ENCODE measurements at regions not wholly inside any gene's neighbourhood (a gene's known extent, or its start where the extent isn't known, plus 50 kb on each side); places are given as distances from the start of the nearest gene placed in this dataset.

GRCh38 chr6:166760288-166760687 lies 133.2 kb upstream of the RPS6KA2 start:
- Histone ChIP-seq H3K79me1 (ENCODE audit: insufficient read depth, low read depth, low read length, poor library complexity, severe bottlenecking) (no peaks in the 10 kb centered on the region), H2BK12ac (ENCODE audit: insufficient read length, low read depth, low read length) (no peak overlapping the region), H2BK5ac (ENCODE audit: insufficient read length, low read length) (no peak overlapping the region), H3K23ac (ENCODE audit: insufficient read length, low read depth, low read length) (no peak overlapping the region), H2AFZ (ENCODE audit: low read length) (no peak overlapping the region), H3K4ac (ENCODE audit: low read depth, low read length) (no peak overlapping the region), H3K9me3 (ENCODE audit: control insufficient read depth, low read depth, low read length) (no peaks in the 10 kb centered on the region), H3K14ac (ENCODE audit: insufficient read depth, low read length) (no peak overlapping the region), H2AK5ac (ENCODE audit: insufficient read length, low read length) (no peak overlapping the region), H3T11ph (ENCODE audit: low read length) (no peak overlapping the region), H2BK15ac (ENCODE audit: low read depth, low read length) (no peak overlapping the region), H3K56ac (ENCODE audit: insufficient read length, low read depth, low read length) (no peak overlapping the region), H3K4me1 (ENCODE audit: insufficient read depth, low read length) (no peaks in the 10 kb centered on the region), H4K20me1 (ENCODE audit: control insufficient read depth, insufficient read depth, insufficient read length) (no peaks in the 10 kb centered on the region), H3K27ac (ENCODE audit: insufficient read length, low read depth, low read length) (no peak overlapping the region), H3K4me2 (ENCODE audit: insufficient read depth, insufficient read length, low read length) (no peak overlapping the region), H4K8ac (replicated peaks; ENCODE audit: insufficient read length, low read depth, low read length) (no peak overlapping the region), H4K5ac (ENCODE audit: insufficient read length, low read depth, low read length) (no peak overlapping the region), H3K18ac (ENCODE audit: insufficient read length, low read depth, low read length) (no peak overlapping the region), H3K27me3 (ENCODE audit: insufficient read depth, low read length) (no peaks in the 10 kb centered on the region), H2BK20ac (ENCODE audit: low read depth, low read length, poor library complexity, severe bottlenecking) (no peak overlapping the region), H3K9ac (ENCODE audit: extremely low read depth, insufficient read length, low read length) (no peak overlapping the region), H2BK120ac (ENCODE audit: low read depth, low read length, poor library complexity, severe bottlenecking) (no peak overlapping the region), H3K79me2 (ENCODE audit: insufficient read depth, low read length) (no peaks in the 10 kb centered on the region), H3K23me2 (ENCODE audit: insufficient read length, low read depth, low read length, poor library complexity, severe bottlenecking) (no peaks in the 10 kb centered on the region), H4K91ac (ENCODE audit: insufficient read length, low read depth, low read length) (no peak overlapping the region)
- DNase-seq: no peak
- Mint-ChIP-seq H3K4me3 (no peak overlapping the region), H3K27me3 (ENCODE audit: low read depth) (peaks cover 19% of the 10 kb centered on the region), H3K4me1 (peaks cover 25 to 39% of the 10 kb centered on the region in 2 experiments), H3K27ac (no peak overlapping the region), H3K9me3 (no peaks in the 10 kb centered on the region), H3K36me3 (ENCODE audit: insufficient read depth in 1 of 3, low read depth in 3 of 3) (no peaks in the 10 kb centered on the region)
- WGBS (ENCODE audit: extremely low coverage, insufficient read length, low lambda C conversion rate): no CpG with 5 or more reads among the region's 11 CpGs
- no peak for TF ChIP-seq CTCF (conservative IDR thresholded peaks at IDR 0.05)

Measured in H9 (cell line).